H9 (cell line): ENCODE measurements at regions not wholly inside any gene's neighbourhood (a gene's known extent, or its start where the extent isn't known, plus 50 kb on each side); places are given as distances from the start of the nearest gene placed in this dataset.

Experiments
- DNase-seq: peaks from one replicate; pipeline ENCODE4 v3.0.0-alpha.2; 2017
- H2AFZ ChIP-seq: one replicate; pipeline ENCODE4 v1.6.1; 2013; ENCODE audit warnings: mild to moderate bottlenecking, low read length, control low read depth, moderate library complexity
- H2AK5ac ChIP-seq: 2 replicates; pipeline ENCODE4 v1.6.1; 2013; ENCODE audit warnings: low read length, control low read depth, mixed read lengths; ENCODE audit not compliant: insufficient read length
- H2BK120ac ChIP-seq: one replicate; pipeline ENCODE4 v1.6.1; 2013; ENCODE audit warnings: low read depth, mild to moderate bottlenecking, low read length, control low read depth, inconsistent platforms; ENCODE audit not compliant: poor library complexity, severe bottlenecking
- H2BK12ac ChIP-seq: 2 replicates; pipeline ENCODE4 v1.6.1; 2013; ENCODE audit warnings: low read length, control low read depth, mixed read lengths, low read depth; ENCODE audit not compliant: insufficient read length
- H2BK15ac ChIP-seq: 2 replicates; pipeline ENCODE4 v1.6.1; 2013; ENCODE audit warnings: low read depth, low read length, control low read depth
- H2BK20ac ChIP-seq: one replicate; pipeline ENCODE4 v1.6.1; 2013; ENCODE audit warnings: low read depth, mild to moderate bottlenecking, low read length, control low read depth, inconsistent platforms; ENCODE audit not compliant: poor library complexity, severe bottlenecking
- H2BK5ac ChIP-seq: 2 replicates; pipeline ENCODE4 v1.6.1; 2013; ENCODE audit warnings: low read length, control low read depth, mixed read lengths; ENCODE audit not compliant: insufficient read length
- H3K14ac ChIP-seq: 2 replicates; pipeline ENCODE4 v1.6.1; 2013; ENCODE audit warnings: low read length, control low read depth; ENCODE audit not compliant: insufficient read depth
- H3K18ac ChIP-seq: 2 replicates; pipeline ENCODE4 v1.6.1; 2013; ENCODE audit warnings: low read depth, mild to moderate bottlenecking, mixed read lengths, low read length, control low read depth; ENCODE audit not compliant: insufficient read length
- H3K23ac ChIP-seq: 2 replicates; pipeline ENCODE4 v1.6.1; 2013; ENCODE audit warnings: low read length, control low read depth, mixed read lengths, low read depth; ENCODE audit not compliant: insufficient read length
- H3K23me2 ChIP-seq: 2 replicates; pipeline ENCODE4 v1.6.1; 2013; ENCODE audit warnings: low read depth, mild to moderate bottlenecking, mixed read lengths, low read length, control low read depth; ENCODE audit not compliant: insufficient read length, poor library complexity, severe bottlenecking
- H3K27ac ChIP-seq: 2 replicates; pipeline ENCODE4 v1.5.1; 2013; ENCODE audit warnings: low read length, control low read depth, mixed read lengths, low read depth; ENCODE audit not compliant: insufficient read length
- H3K27me3 ChIP-seq: 2 replicates; pipeline ENCODE4 v1.6.1; 2013; ENCODE audit warnings: low read length, control low read depth, inconsistent platforms; ENCODE audit not compliant: insufficient read depth
- H3K4ac ChIP-seq: 2 replicates; pipeline ENCODE4 v1.6.1; 2013; ENCODE audit warnings: low read depth, mild to moderate bottlenecking, control low read depth, inconsistent platforms, low read length, moderate library complexity
- H3K4me1 ChIP-seq: 2 replicates; pipeline ENCODE4 v1.6.1; 2013; ENCODE audit warnings: low read length, control low read depth, inconsistent platforms; ENCODE audit not compliant: insufficient read depth
- H3K4me2 ChIP-seq: 2 replicates; pipeline ENCODE4 v1.6.1; 2013; ENCODE audit warnings: low read length, control low read depth, mixed read lengths; ENCODE audit not compliant: insufficient read length, insufficient read depth
- H3K56ac ChIP-seq: 2 replicates; pipeline ENCODE4 v1.6.1; 2013; ENCODE audit warnings: low read depth, mild to moderate bottlenecking, mixed read lengths, low read length, control low read depth; ENCODE audit not compliant: insufficient read length
- H3K79me1 ChIP-seq: 2 replicates; pipeline ENCODE4 v1.6.1; 2013; ENCODE audit warnings: low read depth, mild to moderate bottlenecking, moderate library complexity, low read length, control low read depth, inconsistent platforms; ENCODE audit not compliant: insufficient read depth, poor library complexity, severe bottlenecking
- H3K79me2 ChIP-seq: 2 replicates; pipeline ENCODE4 v1.6.1; 2013; ENCODE audit warnings: low read length, control low read depth, inconsistent platforms; ENCODE audit not compliant: insufficient read depth
- H3K9ac ChIP-seq: 2 replicates; pipeline ENCODE4 v1.6.1; 2013; ENCODE audit warnings: low read length, control low read depth, mixed read lengths; ENCODE audit not compliant: insufficient read length; ENCODE audit errors: extremely low read depth
- H3K9me3 ChIP-seq: one replicate; pipeline ENCODE4 v1.6.1; 2013; ENCODE audit warnings: low read depth, low read length, inconsistent platforms; ENCODE audit not compliant: control insufficient read depth
- H3T11ph ChIP-seq: one replicate; pipeline ENCODE4 v1.6.1; 2013; ENCODE audit warnings: mild to moderate bottlenecking, low read length, control low read depth, inconsistent platforms
- H4K20me1 ChIP-seq: one replicate; pipeline ENCODE4 v1.6.1; 2013; ENCODE audit not compliant: control insufficient read depth, insufficient read length, insufficient read depth
- H4K5ac ChIP-seq: 2 replicates; pipeline ENCODE4 v1.6.1; 2013; ENCODE audit warnings: low read depth, mild to moderate bottlenecking, mixed read lengths, low read length, control low read depth; ENCODE audit not compliant: insufficient read length
- H4K8ac ChIP-seq: replicated peaks from 2 replicates; pipeline ENCODE4 v1.6.1; 2013; ENCODE audit warnings: low read length, control low read depth, mixed read lengths, low read depth; ENCODE audit not compliant: insufficient read length
- H4K91ac ChIP-seq: 2 replicates; pipeline ENCODE4 v1.6.1; 2013; ENCODE audit warnings: low read depth, mild to moderate bottlenecking, moderate library complexity, mixed read lengths, low read length, control low read depth; ENCODE audit not compliant: insufficient read length
- H3K27ac Mint-ChIP-seq, 3 experiments: 2 replicates in 2 of 3; 3 replicates in 1 of 3; pipeline ENCODE4 v1.8.0; 2020 to 2021; ENCODE audit warnings: mixed read lengths in 3 of 3, mild to moderate bottlenecking in 1 of 3, moderate library complexity in 1 of 3
- H3K27me3 Mint-ChIP-seq: 2 replicates; pipeline ENCODE4 v1.8.0; 2021; ENCODE audit warnings: low read depth, mild to moderate bottlenecking, moderate library complexity, mixed read lengths
- H3K36me3 Mint-ChIP-seq, 3 experiments: 2 replicates in 2 of 3; 3 replicates in 1 of 3; pipeline ENCODE4 v1.8.0; 2020 to 2021; ENCODE audit warnings: low read depth in 3 of 3, mixed read lengths in 3 of 3; ENCODE audit not compliant: insufficient read depth in 1 of 3
- H3K4me1 Mint-ChIP-seq, 2 experiments: 2 replicates each; pipeline ENCODE4 v1.8.0; 2020; ENCODE audit warnings: mixed read lengths in 2 of 2
- H3K4me3 Mint-ChIP-seq, 2 experiments: 2 replicates in 1 of 2; 3 replicates in 1 of 2; pipeline ENCODE4 v1.8.0; 2020 to 2021; ENCODE audit warnings: mild to moderate bottlenecking in 2 of 2, mixed read lengths in 2 of 2, moderate library complexity in 1 of 2
- H3K9me3 Mint-ChIP-seq, 2 experiments: 2 replicates in 1 of 2; 3 replicates in 1 of 2; pipeline ENCODE4 v1.8.0; 2020; ENCODE audit warnings: mild to moderate bottlenecking in 2 of 2, mixed read lengths in 2 of 2, moderate library complexity in 1 of 2
- WGBS: extraction: QIAGEN DNeasy Blood & Tissue Kit; methylation state at CpG from one replicate; pipeline ENCODE4 v1.1.7; 2013; ENCODE audit warnings: missing lambda C conversion rate, low lambda C conversion rate, mixed read lengths; ENCODE audit not compliant: insufficient read length; ENCODE audit errors: extremely low coverage; 5-methylcytosine and 5-hydroxymethylcytosine counted together
- TF ChIP-seq, protein P1 (sequence below): fragments of 200-600 bp; sonication (generic); conservative IDR thresholded peaks from 3 replicates; pipeline ENCODE4 v1.8.0; 2021; ENCODE audit warnings: antibody characterized with exemption, mild to moderate bottlenecking

DNA sequence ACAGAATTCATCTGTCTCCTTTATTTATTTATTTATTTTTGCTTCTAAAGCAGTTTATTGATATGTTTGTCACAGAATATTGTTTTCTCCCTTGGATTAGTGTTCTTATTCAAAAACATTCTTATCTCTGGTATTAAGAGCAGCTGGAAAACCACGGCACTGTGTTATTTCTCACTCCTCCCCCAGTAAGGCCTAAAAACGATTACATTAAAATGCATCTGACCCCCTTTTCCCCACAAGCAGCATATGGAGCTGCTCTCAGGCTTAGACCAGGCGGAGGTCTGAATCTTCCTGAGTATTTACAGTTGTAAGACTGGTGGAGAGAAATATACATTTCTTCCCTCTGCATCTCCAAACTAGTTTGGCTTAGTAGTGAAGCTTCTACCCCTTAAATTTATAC, 86.8 kb downstream of the HLX start:
- no peaks in the 10 kb centered on the region for H3K79me1 ChIP-seq
- no peak overlapping the region for H2BK20ac ChIP-seq
- H2AK5ac ChIP-seq, result no peak overlapping the region
- TF ChIP-seq, protein P1, sequence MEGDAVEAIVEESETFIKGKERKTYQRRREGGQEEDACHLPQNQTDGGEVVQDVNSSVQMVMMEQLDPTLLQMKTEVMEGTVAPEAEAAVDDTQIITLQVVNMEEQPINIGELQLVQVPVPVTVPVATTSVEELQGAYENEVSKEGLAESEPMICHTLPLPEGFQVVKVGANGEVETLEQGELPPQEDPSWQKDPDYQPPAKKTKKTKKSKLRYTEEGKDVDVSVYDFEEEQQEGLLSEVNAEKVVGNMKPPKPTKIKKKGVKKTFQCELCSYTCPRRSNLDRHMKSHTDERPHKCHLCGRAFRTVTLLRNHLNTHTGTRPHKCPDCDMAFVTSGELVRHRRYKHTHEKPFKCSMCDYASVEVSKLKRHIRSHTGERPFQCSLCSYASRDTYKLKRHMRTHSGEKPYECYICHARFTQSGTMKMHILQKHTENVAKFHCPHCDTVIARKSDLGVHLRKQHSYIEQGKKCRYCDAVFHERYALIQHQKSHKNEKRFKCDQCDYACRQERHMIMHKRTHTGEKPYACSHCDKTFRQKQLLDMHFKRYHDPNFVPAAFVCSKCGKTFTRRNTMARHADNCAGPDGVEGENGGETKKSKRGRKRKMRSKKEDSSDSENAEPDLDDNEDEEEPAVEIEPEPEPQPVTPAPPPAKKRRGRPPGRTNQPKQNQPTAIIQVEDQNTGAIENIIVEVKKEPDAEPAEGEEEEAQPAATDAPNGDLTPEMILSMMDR, result no peak
- no peak overlapping the region for H3K9ac ChIP-seq
- Mint-ChIP-seq H3K27me3 (no peaks in the 10 kb centered on the region), H3K4me3 (no peak overlapping the region), H3K27ac (no peak overlapping the region; a peak in 1 of 7 replicates), H3K36me3 (no peaks in the 10 kb centered on the region), H3K9me3 (peaks cover 0 to 3% of the 10 kb centered on the region in 2 experiments; a peak in 1 of 5 replicates), H3K4me1 (peaks cover 0 to 3% of the 10 kb centered on the region in 2 experiments; a peak in 1 of 4 replicates)
- H3K23ac ChIP-seq, result no peak overlapping the region
- H3K14ac ChIP-seq, result no peak overlapping the region
- no peak overlapping the region for H3K18ac ChIP-seq
- WGBS, result no CpG with 5 or more reads among the region's 3 CpGs
- no peak overlapping the region for H3K4me2 ChIP-seq
- no peak overlapping the region for H2BK5ac ChIP-seq
- no peaks in the 10 kb centered on the region for H3K9me3 ChIP-seq
- no peak overlapping the region for H2BK15ac ChIP-seq
- H4K20me1 ChIP-seq, result no peaks in the 10 kb centered on the region
- no peak overlapping the region for H2BK120ac ChIP-seq
- H3K79me2 ChIP-seq, result no peaks in the 10 kb centered on the region
- no peak for DNase-seq
- no peak overlapping the region for H3T11ph ChIP-seq
- H3K27ac ChIP-seq, result no peak overlapping the region
- H3K4ac ChIP-seq, result no peak overlapping the region
- no peak overlapping the region for H4K8ac ChIP-seq
- H4K5ac ChIP-seq, result no peak overlapping the region
- no peak overlapping the region for H2AFZ ChIP-seq
- H3K27me3 ChIP-seq, result no peaks in the 10 kb centered on the region
- no peaks in the 10 kb centered on the region for H3K23me2 ChIP-seq
- H2BK12ac ChIP-seq, result no peak overlapping the region
- no peak overlapping the region for H4K91ac ChIP-seq
- no peaks in the 10 kb centered on the region for H3K4me1 ChIP-seq
- H3K56ac ChIP-seq, result no peak overlapping the region
